ENCODE measurements at regions not wholly inside any gene's neighbourhood (a gene's known extent, or its start where the extent isn't known, plus 50 kb on each side); places are given as distances from the start of the nearest gene placed in this dataset.

- TF ChIP-seq EZH2phosphoT487 (IDR thresholded peaks at IDR 0.05; ENCODE audit: borderline replicate concordance) (no peak), CTCF (conservative IDR thresholded peaks at IDR 0.05; ENCODE audit: low read length) (no peak)
- no peaks in the 10 kb centered on the region for H3K9me3 ChIP-seq (ENCODE audit: insufficient read depth, low read depth, low read length)
Measured at GRCh38 chr3:177976241-177976640, 560.0 kb upstream of the KCNMB2 start.

GRCh38 chr3:177976866-177977265, 559.4 kb upstream of the KCNMB2 start:
- no peak overlapping the region for H3K9ac ChIP-seq (ENCODE audit: low read depth, low read length, poor library complexity, severe bottlenecking)
- peaks cover 14% of the 10 kb centered on the region for H3K4me1 ChIP-seq (ENCODE audit: insufficient read depth, low read length, poor library complexity, severe bottlenecking)
- TF ChIP-seq CTCF (conservative IDR thresholded peaks at IDR 0.05; ENCODE audit: low read length) (no peak), EZH2phosphoT487 (IDR thresholded peaks at IDR 0.05; ENCODE audit: borderline replicate concordance) (no peak)
- no peaks in the 10 kb centered on the region for H4K20me1 ChIP-seq (ENCODE audit: insufficient read depth, low read length, poor library complexity, severe bottlenecking)
- H2AFZ ChIP-seq (ENCODE audit: low read length) = no peak overlapping the region
- H3K79me2 ChIP-seq (ENCODE audit: insufficient read depth, low read length) = no peaks in the 10 kb centered on the region
- H3F3A ChIP-seq (ENCODE audit: low read depth) = no peaks in the 10 kb centered on the region
- no peaks in the 10 kb centered on the region for H3K9me2 ChIP-seq (replicated peaks; ENCODE audit: low read depth, low read length)
- H3K27me3 ChIP-seq (ENCODE audit: insufficient read depth, low read length, poor library complexity, severe bottlenecking) = no peaks in the 10 kb centered on the region
- H3K9me3 ChIP-seq (ENCODE audit: insufficient read depth, low read depth, low read length) = no peaks in the 10 kb centered on the region
- no peak overlapping the region for H3K4me3 ChIP-seq (ENCODE audit: low read length, poor library complexity, severe bottlenecking)
- H3K36me3 ChIP-seq (ENCODE audit: insufficient read depth, low read length) = no peaks in the 10 kb centered on the region
- H3K4me2 ChIP-seq (ENCODE audit: low read depth, low read length, poor library complexity, severe bottlenecking) = no peak overlapping the region

More at GRCh38 chr3:177976241-177976640, 560.0 kb upstream of the KCNMB2 start:
- Histone ChIP-seq H3K4me1 (ENCODE audit: insufficient read depth, low read length, poor library complexity, severe bottlenecking) (peaks cover 9% of the 10 kb centered on the region), H3K27me3 (ENCODE audit: insufficient read depth, low read length, poor library complexity, severe bottlenecking) (no peaks in the 10 kb centered on the region), H3K9ac (ENCODE audit: low read depth, low read length, poor library complexity, severe bottlenecking) (no peak overlapping the region), H3K4me2 (ENCODE audit: low read depth, low read length, poor library complexity, severe bottlenecking) (no peak overlapping the region), H3K4me3 (ENCODE audit: low read length, poor library complexity, severe bottlenecking) (no peak overlapping the region), H3K9me2 (replicated peaks; ENCODE audit: low read depth, low read length) (no peaks in the 10 kb centered on the region), H4K20me1 (ENCODE audit: insufficient read depth, low read length, poor library complexity, severe bottlenecking) (no peaks in the 10 kb centered on the region), H3K79me2 (ENCODE audit: insufficient read depth, low read length) (no peaks in the 10 kb centered on the region), H3K36me3 (ENCODE audit: insufficient read depth, low read length) (no peaks in the 10 kb centered on the region), H2AFZ (ENCODE audit: low read length) (no peak overlapping the region), H3F3A (ENCODE audit: low read depth) (no peaks in the 10 kb centered on the region)

GRCh38 chr3:177977381-177978158, 558.7 kb upstream of the KCNMB2 start:
- no peaks in the 10 kb centered on the region for H3K9me2 ChIP-seq (replicated peaks; ENCODE audit: low read depth, low read length)
- no peaks in the 10 kb centered on the region for H4K20me1 ChIP-seq (ENCODE audit: insufficient read depth, low read length, poor library complexity, severe bottlenecking)
- no peaks in the 10 kb centered on the region for H3K9me3 ChIP-seq (ENCODE audit: insufficient read depth, low read depth, low read length)
- H2AFZ ChIP-seq (ENCODE audit: low read length) = no peak overlapping the region
- H3K36me3 ChIP-seq (ENCODE audit: insufficient read depth, low read length) = no peaks in the 10 kb centered on the region
- H3K4me2 ChIP-seq (ENCODE audit: low read depth, low read length, poor library complexity, severe bottlenecking) = no peak overlapping the region
- peaks cover 19% of the 10 kb centered on the region for H3K4me1 ChIP-seq (ENCODE audit: insufficient read depth, low read length, poor library complexity, severe bottlenecking)
- no peak overlapping the region for H3K4me3 ChIP-seq (ENCODE audit: low read length, poor library complexity, severe bottlenecking)
- no peak overlapping the region for H3K9ac ChIP-seq (ENCODE audit: low read depth, low read length, poor library complexity, severe bottlenecking)
- no peaks in the 10 kb centered on the region for H3K27me3 ChIP-seq (ENCODE audit: insufficient read depth, low read length, poor library complexity, severe bottlenecking)
- TF ChIP-seq EZH2phosphoT487 (IDR thresholded peaks at IDR 0.05; ENCODE audit: borderline replicate concordance) (no peak), CTCF (conservative IDR thresholded peaks at IDR 0.05; ENCODE audit: low read length) (no peak)
- H3K79me2 ChIP-seq (ENCODE audit: insufficient read depth, low read length) = no peaks in the 10 kb centered on the region
- H3F3A ChIP-seq (ENCODE audit: low read depth) = no peaks in the 10 kb centered on the region

Data from Loucy (cell line).